ENCODE measurements at regions not wholly inside any gene's neighbourhood (a gene's known extent, or its start where the extent isn't known, plus 50 kb on each side); places are given as distances from the start of the nearest gene placed in this dataset.

DNA sequence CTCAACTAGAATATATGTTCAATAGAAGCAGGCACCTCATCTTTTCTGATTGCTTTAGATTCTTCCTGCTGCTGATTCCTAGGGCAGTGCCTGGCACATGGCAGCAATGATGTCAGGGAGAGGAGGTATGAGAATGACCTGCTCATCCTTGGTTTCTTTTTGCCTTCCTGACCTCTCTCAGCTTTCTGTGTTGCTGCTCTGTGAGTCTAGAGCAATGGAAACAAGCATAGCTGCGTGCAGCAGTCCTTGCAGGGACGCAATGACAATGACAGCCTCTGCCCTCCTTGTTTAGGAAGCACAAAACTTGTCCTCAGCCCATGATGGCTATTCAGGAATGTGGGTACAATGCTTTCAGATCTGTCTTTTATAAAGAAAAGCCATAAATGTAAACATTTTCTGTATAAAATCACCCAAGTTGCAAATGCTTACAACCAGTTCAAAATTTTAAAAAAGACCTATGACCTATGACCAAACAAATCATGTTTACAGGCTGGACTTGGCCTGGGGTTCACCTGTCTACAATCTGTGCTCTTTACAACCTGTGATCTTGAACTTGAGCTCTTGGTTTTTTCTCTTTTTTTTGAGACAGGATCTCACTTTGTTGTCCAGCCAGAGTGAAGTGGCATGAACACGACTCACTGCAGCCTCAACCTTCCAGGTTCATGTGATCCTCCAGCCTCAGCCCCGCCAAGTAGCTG, 549.4 kb upstream of the ATP2B1 start:
- no peak for DNase-seq (ENCODE audit: low spot score)

DNA sequence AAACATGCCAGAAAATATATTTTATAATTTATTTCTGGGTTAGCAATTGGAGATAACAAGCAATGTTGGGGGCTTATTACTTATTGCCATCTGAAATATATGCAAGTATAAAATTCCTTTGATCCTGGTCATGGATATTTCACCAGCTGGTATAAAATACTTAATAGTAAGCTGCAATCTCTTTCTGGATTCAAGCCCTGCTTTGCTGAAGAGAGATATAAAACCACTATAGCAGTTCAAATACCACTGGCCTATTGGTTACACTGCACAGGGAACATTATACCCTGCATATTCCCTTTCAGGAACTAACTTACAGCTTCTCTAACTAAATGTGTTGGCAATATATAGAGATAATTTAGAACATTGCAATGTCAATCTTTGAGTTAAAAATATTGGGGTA, 546.2 kb upstream of the ATP2B1 start:
- no peak for DNase-seq (ENCODE audit: low spot score)

DNA sequence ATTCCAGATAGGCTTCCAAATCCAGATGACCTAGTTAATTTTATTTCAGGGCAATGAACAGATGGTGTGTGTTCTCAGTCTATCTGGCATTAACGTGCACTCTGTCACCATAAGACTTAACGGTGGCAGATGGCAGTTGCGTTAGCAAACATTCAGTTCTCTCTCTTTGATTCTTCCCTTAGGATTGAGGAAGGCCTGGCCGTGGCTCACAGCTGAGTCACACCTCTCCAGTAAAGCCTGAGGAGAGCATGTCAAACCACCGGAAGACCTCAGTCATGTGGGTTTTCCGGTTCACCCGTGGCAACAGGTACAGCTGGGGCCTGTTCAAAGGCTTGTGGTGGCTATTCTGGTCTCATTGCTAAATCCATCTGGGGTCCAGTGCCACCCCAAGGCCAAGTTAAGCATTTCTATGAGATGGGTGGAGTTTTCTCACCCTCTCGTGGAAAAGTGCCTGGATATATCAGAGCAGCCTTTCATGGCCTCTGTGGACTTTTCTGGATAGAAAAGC, 545.1 kb upstream of the ATP2B1 start:
- DNase-seq (ENCODE audit: low spot score), result peak; percentile 50

DNA sequence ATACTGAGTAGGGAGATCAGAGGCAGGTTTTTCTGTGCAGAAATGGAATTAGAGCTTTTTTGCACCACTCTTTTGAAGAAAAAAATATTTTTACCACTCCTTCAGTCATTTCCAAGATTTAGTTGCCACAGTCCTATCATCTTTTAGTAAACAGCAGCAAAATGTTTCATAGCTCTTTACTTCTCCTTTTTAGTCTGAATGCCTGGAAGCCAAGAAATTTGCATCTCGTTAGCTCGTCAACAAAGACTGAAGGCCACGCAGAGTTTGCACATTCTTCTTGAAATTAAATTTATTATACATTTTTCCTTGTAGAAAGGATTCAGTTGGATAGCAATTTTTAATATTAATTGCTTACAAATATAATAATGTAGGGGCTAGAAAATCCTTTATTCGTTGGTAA, 544.5 kb upstream of the ATP2B1 start:
- DNase-seq (ENCODE audit: low spot score), result no peak

DNA sequence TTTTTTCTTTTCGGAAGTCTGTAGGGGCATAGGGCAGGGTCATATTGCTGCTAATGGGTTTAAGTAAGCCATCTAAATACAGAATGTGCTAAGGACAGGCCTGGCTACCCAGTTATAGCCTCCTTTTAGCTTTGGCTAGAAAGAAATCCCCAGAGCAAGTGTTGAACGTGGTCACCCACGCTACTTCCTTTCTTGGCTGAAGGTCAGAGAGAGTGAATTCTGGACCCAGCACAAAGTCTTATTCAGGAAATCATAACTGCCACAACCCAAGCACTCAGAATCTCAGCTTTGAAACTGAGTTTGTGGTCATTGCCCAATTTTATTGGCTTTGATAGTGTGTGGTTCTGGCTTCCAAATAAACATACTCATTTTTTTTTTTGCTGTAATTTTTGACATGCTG, 542.1 kb upstream of the ATP2B1 start:
- no peak for DNase-seq (ENCODE audit: low spot score)

DNA sequence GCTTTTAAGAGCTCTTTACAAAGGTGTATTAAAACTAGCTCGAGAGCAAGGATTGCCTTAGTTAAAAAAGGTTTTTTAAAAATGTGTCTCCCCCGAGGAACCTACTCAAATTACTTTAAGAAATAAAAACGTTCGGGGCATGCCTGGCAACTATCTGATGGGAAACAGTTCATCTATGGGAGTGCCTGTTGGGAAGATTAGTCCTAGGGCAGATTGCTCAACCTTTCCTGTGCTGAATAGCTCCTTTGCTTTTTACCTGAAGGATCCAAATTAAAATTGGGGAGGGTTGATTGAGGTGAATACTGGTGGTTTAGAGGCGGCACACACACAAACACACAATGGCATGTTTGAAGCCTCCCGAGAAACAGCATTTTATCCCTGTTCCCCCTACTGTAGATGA, 541.4 kb upstream of the ATP2B1 start:
- no peak for DNase-seq (ENCODE audit: low spot score)

DNA sequence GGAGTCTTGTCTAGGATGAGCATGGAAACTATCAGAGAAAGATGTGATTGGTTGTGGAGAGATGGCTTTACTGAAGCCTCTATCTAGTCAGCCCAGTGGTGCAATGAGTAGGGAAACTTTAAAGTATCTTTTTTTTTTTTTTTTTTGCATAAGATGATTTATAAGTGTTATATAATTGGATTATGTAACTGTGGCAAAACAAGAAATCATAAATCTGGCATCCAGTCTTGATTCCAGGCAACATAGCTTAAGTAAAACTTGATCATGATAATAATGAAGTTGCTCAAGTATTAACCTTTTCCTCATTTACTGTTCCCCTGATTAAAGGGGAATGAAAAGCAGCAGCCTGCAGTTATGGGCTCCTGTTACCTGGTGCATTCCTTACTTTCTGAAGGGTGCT, 538.0 kb upstream of the ATP2B1 start:
- no peak for DNase-seq (ENCODE audit: low spot score)

DNA sequence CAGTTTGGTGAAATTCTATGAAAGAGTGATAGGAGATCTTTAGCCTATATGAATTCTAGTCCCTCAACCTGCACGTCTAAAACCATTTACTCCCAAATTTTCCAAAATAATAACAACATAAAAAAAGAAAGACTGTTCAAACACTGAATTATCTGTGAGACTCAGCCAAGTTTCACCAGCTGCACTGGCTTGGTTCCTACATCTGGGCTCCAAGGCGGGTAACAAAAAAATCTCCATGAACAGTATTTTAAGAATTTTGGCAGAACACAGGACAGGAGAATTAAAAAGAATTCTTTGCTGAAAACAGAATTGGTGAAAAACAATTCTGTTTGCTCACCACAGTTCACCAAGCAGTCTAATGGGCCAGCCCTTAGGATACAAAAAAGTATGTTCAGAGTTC, 536.8 kb upstream of the ATP2B1 start:
- DNase-seq (ENCODE audit: low spot score), result peak; percentile 38

DNA sequence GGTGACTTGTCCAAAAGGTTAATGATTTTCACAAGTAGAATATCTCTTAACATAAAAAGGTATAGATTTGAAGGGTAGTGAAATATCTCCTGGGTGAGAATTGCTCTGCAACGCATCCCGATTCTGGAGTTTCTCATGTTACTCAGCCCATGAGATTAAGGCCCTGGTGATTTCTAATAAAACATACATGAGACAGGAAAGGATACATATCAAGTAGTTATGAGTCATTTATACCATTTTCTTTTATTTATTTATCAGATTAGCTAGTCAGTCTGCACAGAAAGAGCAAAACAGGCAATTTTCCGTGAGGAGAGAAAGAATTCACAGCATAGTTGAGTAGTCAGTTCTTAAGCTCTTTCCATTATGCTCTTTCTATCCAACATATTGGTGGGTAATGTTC, 535.6 kb upstream of the ATP2B1 start:
- DNase-seq (ENCODE audit: low spot score), result no peak

DNA sequence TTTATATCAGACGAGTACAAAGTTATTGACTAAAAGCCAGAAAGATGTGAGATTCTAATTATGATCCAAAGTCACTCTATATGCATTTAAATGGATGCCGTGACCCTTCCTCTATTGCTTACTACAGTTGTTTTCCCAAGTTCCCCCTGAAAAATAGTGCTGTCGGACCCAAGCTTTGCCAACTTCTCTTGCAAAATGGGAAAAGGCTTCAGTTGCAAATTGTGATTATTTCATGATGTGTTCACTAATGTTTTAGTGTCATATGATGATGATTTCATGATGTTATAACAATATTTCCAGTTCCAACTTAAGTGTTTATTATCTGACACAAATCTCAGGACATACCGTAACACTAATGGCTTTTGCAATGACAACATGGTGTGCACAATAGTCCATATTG, 534.6 kb upstream of the ATP2B1 start:
- no peak for DNase-seq (ENCODE audit: low spot score)

DNA sequence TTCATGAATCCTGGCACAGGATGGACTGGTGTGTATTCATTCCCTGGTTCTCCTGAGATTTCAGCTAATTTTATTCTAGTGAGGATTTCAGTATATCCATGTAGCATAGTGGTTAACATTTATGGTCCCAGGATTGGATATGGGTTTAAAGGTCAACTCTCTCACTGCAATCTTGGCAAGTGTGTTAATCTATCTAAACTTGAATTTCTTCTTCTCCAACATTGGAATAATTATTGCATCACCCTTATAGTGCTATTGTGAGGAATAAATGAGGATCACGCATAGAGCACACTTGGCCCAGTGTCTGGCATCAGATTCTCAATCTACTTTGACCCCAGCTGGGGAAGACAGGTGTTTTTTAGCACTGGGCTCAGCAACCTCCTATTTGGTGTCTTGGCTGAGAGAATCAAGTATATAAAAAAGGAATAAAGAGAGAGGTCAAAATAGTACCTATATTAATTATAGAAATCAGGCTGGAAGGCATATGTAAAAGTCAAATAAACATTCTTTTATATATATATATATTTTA, 531.2 kb upstream of the ATP2B1 start:
- DNase-seq (ENCODE audit: low spot score), result no peak

DNA sequence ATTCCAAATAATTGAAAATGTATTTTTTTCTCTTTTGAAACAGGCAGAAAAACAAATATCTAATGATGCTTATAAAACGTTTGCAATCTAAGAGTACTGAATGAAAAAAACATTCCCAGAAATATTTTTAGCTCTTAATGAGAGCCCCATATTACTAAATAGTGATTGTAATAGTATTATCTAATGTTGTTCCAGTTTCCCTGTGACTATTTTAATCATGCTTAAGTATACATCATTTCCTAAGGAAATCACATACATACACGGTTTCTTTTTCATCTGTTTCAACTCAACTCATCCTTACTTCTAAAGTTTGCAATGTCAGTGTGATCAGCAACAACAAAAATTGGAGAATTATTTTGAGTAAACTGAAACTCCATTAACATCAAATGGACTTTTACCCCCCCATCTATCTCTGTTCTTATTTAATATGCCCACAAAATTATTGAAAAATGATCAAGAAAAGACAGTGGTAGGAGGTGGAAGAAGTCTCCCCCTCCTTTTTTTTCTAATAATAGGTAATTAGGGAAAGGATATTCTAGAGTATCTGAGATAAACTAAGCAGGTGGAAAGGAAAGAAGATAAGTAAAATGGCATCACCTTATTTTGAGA, 530.1 kb upstream of the ATP2B1 start:
- no peak for DNase-seq (ENCODE audit: low spot score)

DNA sequence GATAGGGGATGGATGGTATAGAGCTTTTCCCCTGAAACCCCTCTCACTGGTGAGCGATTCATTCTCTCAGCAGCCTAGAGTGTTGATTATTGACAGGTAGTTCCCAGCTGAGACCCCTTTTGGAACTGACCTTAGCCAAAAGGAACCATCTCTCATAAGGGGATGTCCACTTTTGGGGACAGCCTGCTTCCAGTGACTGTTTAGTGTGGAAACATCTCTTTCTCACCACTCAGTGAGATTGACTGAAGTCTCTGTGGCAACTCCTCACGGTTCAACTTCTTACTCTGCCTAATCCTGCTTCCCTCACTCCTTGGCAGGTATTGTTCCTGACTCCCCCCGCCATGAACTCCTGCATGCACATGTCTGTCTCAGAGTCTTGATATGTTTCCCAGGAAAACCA, 529.2 kb upstream of the ATP2B1 start:
- no peak for DNase-seq (ENCODE audit: low spot score)

DNA sequence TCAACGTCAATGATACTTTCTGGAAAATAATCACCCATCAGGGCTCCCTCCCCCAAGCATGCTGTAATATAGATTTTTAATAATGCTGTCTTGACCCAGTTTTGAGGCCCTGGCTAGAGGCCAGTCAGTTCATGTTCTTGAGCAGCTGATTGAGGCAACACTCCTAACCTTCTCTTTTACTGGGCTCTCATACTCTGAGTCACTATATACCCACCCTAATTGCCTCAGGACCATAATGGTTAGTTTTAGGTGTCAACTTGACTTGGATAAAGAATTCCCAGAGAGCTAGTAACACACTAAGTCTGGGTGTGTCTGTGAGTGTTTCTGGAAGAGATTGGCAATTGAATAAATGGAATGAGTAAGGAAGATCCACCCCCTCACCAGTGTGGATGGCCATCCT, 527.0 kb upstream of the ATP2B1 start:
- DNase-seq (ENCODE audit: low spot score), result no peak

DNA sequence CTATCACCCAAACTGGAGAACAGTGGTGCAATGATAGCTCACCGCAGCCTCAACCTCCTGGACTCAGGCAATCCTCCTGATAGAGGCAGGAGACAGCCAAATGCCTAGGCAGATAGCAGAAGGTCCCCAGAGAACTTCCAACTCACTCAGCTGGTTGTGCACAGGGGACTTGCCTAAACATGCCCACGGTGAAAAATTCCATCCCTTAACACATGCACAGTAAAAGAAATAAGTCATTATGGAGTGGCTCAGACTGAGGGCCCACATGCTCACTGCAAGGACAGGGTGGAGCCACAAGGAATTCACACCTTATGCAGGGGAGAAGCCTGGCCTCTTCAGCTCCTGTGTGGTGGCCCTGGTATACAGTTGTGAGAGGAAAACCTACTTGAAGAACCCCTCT, 525.8 kb upstream of the ATP2B1 start:
- no peak for DNase-seq (ENCODE audit: low spot score)

DNA sequence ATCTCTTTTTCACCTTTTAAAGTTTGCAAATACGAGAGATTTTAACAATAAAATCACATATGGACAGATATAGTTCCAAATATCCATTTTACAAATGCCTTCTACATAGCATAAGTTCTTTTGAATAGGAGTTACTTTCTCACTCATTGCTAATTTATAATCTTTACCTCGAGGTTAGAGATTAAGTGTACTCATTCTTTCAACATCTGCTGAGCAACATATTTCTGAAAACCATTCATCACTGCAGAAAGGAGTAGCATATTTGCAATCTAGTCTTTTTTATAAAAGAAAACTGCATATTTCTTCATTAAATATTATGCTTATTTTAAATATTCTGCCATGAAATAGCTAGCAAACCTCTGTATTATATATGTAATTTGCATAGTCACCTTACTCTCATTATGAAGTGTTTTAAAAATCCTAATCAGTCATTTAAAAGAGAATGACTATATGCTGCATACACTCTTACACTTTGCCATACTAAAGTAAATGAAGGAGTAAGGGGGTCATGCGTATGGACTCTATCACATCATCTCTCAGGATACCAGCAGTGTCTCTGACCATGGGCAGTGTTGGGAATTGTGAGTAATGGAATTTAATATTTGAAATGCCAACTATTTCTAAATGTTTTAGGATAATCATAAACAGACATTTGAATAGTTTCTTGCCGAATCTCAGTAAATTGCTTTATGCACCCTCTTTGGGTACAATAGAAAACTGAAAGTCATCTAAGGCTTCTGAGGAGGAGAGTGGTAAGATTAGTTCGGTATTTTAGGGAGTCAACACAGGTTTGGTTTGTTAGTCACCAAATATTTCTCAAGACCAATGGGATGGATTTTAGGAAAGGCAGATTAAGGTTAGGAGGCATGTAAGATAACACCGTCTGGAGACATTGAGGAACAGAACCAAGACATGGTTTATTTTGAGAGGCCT, 524.8 kb upstream of the ATP2B1 start:
- DNase-seq (ENCODE audit: low spot score), result no peak

DNA sequence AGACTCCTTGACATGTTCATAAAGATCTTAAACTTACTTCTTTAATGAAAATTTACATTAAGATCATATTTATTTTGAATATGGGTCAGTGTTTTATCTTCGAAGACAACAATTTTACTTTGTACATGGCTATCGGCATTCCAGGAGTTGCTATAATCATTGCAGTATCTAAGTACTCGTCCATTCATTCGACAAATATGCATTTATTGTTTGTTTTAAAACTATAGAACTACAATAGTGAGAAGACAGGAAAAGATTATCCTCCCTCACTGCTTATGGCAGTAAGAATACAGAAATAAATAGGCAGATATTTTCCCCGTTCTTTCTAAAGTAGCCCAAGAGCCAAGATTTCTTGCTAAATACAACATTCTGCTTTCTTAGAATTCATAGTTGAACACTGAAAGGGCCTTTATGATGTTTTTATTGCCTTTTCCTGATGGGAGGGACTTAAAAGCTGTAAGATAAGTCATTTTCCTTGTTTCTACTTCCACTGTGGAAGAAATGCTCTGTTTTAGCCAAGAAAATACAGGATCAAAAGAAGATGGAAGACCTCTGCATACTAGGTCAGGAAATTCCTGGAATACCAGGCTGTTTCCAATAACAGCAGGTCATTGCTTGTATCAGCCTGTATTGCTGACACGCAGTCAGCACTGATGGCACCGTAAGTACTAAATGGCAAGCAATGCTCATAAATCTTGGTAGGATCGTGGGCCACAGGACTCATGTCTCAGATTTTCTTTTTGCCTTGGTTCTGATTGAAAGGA, 521.0 kb upstream of the ATP2B1 start:
- DNase-seq (ENCODE audit: low spot score), result no peak

DNA sequence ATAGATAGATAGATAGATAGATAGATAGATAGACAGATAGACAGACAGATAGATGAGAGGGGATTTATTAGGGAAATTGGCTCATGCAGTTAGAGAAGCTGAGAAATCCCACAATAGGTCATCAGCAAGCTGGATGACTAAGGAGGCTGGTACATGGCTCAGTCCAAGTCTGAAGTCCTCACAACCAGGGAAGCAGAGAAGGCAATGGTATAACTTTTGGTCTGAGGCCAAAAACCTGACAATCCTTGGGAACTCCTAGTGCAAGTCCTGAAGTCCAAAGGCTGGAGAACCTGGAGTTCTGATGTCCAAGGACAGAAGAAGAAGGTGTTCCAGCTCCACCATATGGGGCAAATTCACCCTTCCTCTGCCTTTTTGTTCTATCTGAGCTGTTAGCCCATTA, 517.6 kb upstream of the ATP2B1 start:
- no peak for DNase-seq (ENCODE audit: low spot score)

DNA sequence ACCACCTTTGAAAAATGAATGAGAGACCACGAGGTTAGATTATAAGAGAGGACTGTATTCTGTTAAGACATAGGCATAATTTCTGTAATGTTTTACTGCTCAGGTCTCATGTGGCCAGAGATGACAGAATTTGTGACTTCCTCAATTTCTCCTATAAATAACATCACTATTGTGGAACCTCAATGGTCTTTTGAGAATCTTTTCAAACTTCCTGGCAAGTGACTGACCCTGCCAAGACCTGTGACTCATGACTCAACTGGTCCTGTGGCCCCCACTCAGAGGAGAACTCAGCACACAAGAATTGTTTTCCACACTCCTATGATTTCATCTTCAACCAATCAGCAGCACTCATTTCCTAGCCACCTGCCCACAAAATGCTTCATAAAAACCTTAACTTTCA, 508.2 kb upstream of the ATP2B1 start:
- no peak for DNase-seq (ENCODE audit: low spot score)

DNA sequence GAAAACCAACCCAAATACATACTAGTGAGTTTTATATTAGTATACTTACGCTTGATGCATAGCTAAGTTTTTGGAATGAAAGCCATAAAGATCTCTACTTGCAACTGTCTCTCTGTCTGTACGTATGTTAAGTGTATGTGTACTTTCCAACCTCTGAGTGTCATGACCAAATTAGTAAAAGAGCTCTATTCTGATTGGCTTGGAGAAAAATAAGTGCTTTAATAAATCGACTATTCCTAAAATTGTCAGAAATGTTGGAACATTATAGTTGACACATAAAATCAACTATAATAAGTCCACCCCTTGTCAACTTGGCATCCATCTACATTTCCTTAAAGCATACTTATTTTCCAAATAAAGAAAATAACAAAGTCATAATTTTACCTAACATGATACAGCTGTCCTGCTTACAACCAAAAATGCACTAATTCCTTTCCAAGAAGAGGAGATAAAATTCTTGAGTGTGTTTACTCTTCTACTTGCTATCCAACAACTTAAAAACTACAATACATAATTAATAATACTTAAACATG, 507.4 kb upstream of the ATP2B1 start:
- DNase-seq (ENCODE audit: low spot score), result no peak

DNA sequence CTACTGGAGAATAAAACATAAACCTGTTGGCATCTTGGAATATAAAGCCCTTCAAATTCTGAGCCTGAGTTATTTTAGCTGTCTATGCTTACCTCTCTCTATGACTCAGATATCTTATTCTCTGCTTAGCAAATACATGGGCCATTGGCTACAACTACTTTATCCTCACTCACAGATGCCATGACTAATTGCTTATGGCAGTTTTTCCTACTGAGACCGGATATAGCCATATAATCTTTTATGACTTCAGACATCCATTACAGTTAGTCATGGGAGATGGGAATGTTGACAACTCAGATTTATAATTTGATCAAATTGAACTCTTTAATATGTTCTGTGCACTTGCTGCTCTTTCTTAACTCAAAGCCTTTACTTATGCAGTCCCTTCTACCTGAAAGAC, 502.4 kb upstream of the ATP2B1 start:
- no peak for DNase-seq (ENCODE audit: low spot score)

DNA sequence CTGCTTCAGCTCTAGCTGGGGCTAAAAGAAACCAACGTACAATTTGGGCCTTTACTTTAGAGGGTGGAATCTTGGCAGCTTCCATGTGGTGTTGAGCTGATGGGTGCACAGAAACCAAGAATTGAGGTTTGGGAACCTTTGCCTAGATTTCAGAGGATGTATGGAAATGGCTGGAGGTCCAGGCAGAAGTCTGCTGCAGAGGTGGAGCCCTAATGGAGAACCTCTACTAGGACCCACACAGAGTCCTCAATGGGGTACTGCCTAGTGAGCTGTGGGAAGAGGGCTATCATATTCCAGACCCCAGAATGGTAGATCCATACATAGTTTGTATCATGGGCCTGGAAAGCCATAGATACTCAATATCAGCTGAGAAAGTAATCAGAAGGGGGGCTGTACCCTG, 500.4 kb upstream of the ATP2B1 start:
- DNase-seq (ENCODE audit: low spot score), result no peak

All from Ammon's horn (tissue), 1 donor.